ENCODE measurements at regions not wholly inside any gene's neighbourhood (a gene's known extent, or its start where the extent isn't known, plus 50 kb on each side); places are given as distances from the start of the nearest gene placed in this dataset.
A peak's percentile ranks its signal among the peaks of the same experiment; 100 is the strongest.
"Not testable (repeated sequence)": the region's sequence is repeated elsewhere in the genome, so short reads cannot be mapped to it uniquely, and the experiment has no call there.

- peak; percentile 10 to 57 (median 21) for DNase-seq
Measured at GRCh38 chr3:74921676-74922075, 307.2 kb upstream of the CNTN3 start.

- DNase-seq: peak in 1 of 3 donors; percentile 33
Measured at GRCh38 chr3:74920721-74921350, 306.4 kb upstream of the CNTN3 start.

GRCh38 chr3:74916696-74917095 is 302.2 kb upstream of the CNTN3 start:
- DNase-seq: no peak

- no peak for DNase-seq
Measured at GRCh38 chr3:74906181-74906580, 291.7 kb upstream of the CNTN3 start.

- DNase-seq: no peak
Measured at GRCh38 chr3:74905478-74905877, 291.0 kb upstream of the CNTN3 start.

- no peak for DNase-seq
Measured at GRCh38 chr3:74904646-74905045, 290.2 kb upstream of the CNTN3 start.

- not testable (repeated sequence) for DNase-seq
Measured at GRCh38 chr3:74899796-74900516, 285.5 kb upstream of the CNTN3 start.

- no peak for DNase-seq
Measured at GRCh38 chr3:74897006-74897405, 282.5 kb upstream of the CNTN3 start.

GRCh38 chr3:74891312-74891711 is 276.9 kb upstream of the CNTN3 start:
- no peak for DNase-seq

- peak in 1 of 3 donors; percentile 1 for DNase-seq
Measured at GRCh38 chr3:74883690-74884089, 269.2 kb upstream of the CNTN3 start.

GRCh38 chr3:74883222-74883621 is 268.8 kb upstream of the CNTN3 start:
- DNase-seq: no peak

- DNase-seq: no peak
Measured at GRCh38 chr3:74880237-74880636, 265.8 kb upstream of the CNTN3 start.

- DNase-seq: no peak
Measured at GRCh38 chr3:74866357-74867030, 252.0 kb upstream of the CNTN3 start.

- DNase-seq: peak; percentile 39 to 63 (median 45)
Measured at GRCh38 chr3:74862476-74862875, 248.0 kb upstream of the CNTN3 start.

- DNase-seq: no peak
Measured at GRCh38 chr3:74861211-74861610, 246.8 kb upstream of the CNTN3 start.

GRCh38 chr3:74858086-74858485 is 243.6 kb upstream of the CNTN3 start:
- DNase-seq: no peak

- DNase-seq: no peak
Measured at GRCh38 chr3:74850381-74850780, 235.9 kb upstream of the CNTN3 start.

GRCh38 chr3:74847093-74847492 is 232.6 kb upstream of the CNTN3 start:
- DNase-seq: no peak

GRCh38 chr3:74845081-74845480 is 230.6 kb upstream of the CNTN3 start:
- no peak for DNase-seq

GRCh38 chr3:74844428-74844827 is 230.0 kb upstream of the CNTN3 start:
- DNase-seq: no peak

- DNase-seq: no peak
Measured at GRCh38 chr3:74842649-74843048, 228.2 kb upstream of the CNTN3 start.

GRCh38 chr3:74842141-74842540 is 227.7 kb upstream of the CNTN3 start:
- DNase-seq: peak; percentile 7 to 42 (median 20)

GRCh38 chr3:74839566-74839965 is 225.1 kb upstream of the CNTN3 start:
- peak in 2 of 3 donors; percentile 10 to 37 for DNase-seq
